Pancreas (tissue), 10 donors: ENCODE measurements at regions not wholly inside any gene's neighbourhood (a gene's known extent, or its start where the extent isn't known, plus 50 kb on each side); places are given as distances from the start of the nearest gene placed in this dataset.

Experiments used
- ATAC-seq, 4 donors: fragments of 200-7000 bp; cut with Tn5 transposase; one replicate each; pipeline versions ENCODE4 v1.8.0 to v1.9.1; 2020; ENCODE audit warnings: mild to moderate bottlenecking in 4 of 4, moderate library complexity in 4 of 4
- DNase-seq, 6 donors: peaks; one replicate each; pipeline ENCODE4 v3.0.0-alpha.2; 2020
- FAIRE-seq: peaks from 2 replicates; lab custom pipeline; 2012; peaks lifted over from hg19 to GRCh38; lab: Jason Lieb, UNC
- H3K27ac ChIP-seq, 4 donors: fragments of 200-600 bp; sonication (generic); 1 replicate in 3 of 4; 2 replicates in 1 of 4; pipeline versions ENCODE4 v1.5.0 to v1.8.0; 2020
- H3K27me3 ChIP-seq, 4 donors: fragments of 200-600 bp; one replicate each; pipeline ENCODE4 v1.8.0; 2021
- H3K36me3 ChIP-seq, 3 donors: fragments of 200-600 bp; sonication (generic) in 1 of 3; one replicate each; pipeline versions ENCODE4 v1.5.0 to v1.8.0; 2020 to 2021
- H3K4me1 ChIP-seq, 3 donors: fragments of 200-600 bp; one replicate each; pipeline ENCODE4 v1.8.0; 2021
- H3K4me3 ChIP-seq, 4 donors: fragments of 200-600 bp; sonication (generic) in 2 of 4; one replicate each; pipeline versions ENCODE4 v1.5.0 to v1.8.0; 2020 to 2021
- H3K9me3 ChIP-seq, 4 donors: fragments of 200-600 bp; one replicate each; pipeline ENCODE4 v1.8.0; 2021
- WGBS, 2 donors: extraction: QIAGEN DNeasy Blood & Tissue Kit; methylation state at CpG; one replicate each; pipeline ENCODE4 v1.1.7; 2013; 5-methylcytosine and 5-hydroxymethylcytosine counted together
- intact Hi-C, 3 donors: fragments of 100-400 bp; cut with DNase I; formaldehyde crosslinking; loops; one replicate each; pipeline versions ENCODE4 v1.11.1 to v1.14.2; 2022
- TF ChIP-seq, protein P1 (sequence below), 4 donors: fragments of 200-600 bp; sonication (generic) in 3 of 4; IDR thresholded peaks; one replicate each; pipeline versions ENCODE4 v1.5.0 to v1.8.0; 2021; ENCODE audit warnings: antibody characterized with exemption in 4 of 4
- donor health status: healthy with polysubstance abuse.
- donor health status: DM: no; HTN: no; CAD: no; lungs with moderate emphysema.
- donor health status: DM: no; HTN: no; CAD: no.
- donor health status: control.
- donor health status: control.
- donor health status: Bipolar disorder and iron deficiency.
- donor health status: DM: yes; HTN: yes; CAD: no.
- donor health status: DM: no; HTN: no; CAD: no.
- donor health status: DM: no; HTN: no; CAD: no.
- donor health status: DM: yes; HTN: yes; CAD: no.

DNA sequence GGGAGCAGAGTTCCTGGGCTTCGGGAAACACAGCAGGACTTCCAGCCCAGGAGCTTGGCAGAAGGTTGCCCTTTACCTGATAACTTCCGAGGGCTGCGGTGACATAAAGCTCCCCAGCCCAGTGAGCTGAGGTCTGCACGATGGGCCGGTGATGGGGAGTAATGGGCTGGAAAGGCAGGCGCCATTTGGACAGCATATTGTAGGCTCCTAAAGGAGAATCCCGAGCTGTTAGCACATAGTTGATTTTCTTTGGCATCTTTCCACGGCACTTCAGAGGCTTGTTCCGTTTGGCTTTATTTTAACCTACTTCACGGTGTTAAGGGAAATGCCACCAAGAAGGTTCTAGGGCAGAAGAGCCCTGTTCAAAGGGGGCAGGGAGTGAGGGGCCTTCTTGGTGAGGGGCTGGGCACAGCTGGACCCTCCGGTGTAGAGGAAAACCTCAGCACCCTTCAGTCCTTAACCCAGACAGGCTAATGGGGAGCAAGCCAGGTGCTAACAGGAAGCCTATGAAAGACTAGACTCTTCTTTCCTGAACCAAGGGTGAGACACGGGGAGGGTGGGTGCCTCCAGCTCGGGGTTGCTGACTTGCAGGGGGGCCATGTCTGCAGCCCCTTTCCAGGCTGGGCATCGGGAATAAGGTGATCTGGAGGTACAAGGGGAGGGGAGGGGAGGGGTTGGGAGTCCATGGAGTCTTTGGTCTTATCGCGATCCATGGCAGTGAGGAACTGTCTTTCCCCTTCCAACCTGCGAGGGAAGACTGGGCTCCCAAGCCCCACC lies 347.7 kb downstream of the GLRX3 start:
- no peak for FAIRE-seq
- Histone ChIP-seq H3K27me3 (no peaks in the 10 kb centered on the region), H3K36me3 (no peaks in the 10 kb centered on the region), H3K27ac (no peak overlapping the region), H3K9me3 (no peaks in the 10 kb centered on the region), H3K4me1 (no peaks in the 10 kb centered on the region), H3K4me3 (no peak overlapping the region)
- 49 to 54% methylated on average over 16 to 17 of the region's 17 CpGs for WGBS, 2 donors
- TF ChIP-seq, protein P1, sequence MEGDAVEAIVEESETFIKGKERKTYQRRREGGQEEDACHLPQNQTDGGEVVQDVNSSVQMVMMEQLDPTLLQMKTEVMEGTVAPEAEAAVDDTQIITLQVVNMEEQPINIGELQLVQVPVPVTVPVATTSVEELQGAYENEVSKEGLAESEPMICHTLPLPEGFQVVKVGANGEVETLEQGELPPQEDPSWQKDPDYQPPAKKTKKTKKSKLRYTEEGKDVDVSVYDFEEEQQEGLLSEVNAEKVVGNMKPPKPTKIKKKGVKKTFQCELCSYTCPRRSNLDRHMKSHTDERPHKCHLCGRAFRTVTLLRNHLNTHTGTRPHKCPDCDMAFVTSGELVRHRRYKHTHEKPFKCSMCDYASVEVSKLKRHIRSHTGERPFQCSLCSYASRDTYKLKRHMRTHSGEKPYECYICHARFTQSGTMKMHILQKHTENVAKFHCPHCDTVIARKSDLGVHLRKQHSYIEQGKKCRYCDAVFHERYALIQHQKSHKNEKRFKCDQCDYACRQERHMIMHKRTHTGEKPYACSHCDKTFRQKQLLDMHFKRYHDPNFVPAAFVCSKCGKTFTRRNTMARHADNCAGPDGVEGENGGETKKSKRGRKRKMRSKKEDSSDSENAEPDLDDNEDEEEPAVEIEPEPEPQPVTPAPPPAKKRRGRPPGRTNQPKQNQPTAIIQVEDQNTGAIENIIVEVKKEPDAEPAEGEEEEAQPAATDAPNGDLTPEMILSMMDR (IDR thresholded peaks at IDR 0.05) = no peak
- DNase-seq = no peak
- intact Hi-C loops = no loop called here
- no peak for ATAC-seq

DNA sequence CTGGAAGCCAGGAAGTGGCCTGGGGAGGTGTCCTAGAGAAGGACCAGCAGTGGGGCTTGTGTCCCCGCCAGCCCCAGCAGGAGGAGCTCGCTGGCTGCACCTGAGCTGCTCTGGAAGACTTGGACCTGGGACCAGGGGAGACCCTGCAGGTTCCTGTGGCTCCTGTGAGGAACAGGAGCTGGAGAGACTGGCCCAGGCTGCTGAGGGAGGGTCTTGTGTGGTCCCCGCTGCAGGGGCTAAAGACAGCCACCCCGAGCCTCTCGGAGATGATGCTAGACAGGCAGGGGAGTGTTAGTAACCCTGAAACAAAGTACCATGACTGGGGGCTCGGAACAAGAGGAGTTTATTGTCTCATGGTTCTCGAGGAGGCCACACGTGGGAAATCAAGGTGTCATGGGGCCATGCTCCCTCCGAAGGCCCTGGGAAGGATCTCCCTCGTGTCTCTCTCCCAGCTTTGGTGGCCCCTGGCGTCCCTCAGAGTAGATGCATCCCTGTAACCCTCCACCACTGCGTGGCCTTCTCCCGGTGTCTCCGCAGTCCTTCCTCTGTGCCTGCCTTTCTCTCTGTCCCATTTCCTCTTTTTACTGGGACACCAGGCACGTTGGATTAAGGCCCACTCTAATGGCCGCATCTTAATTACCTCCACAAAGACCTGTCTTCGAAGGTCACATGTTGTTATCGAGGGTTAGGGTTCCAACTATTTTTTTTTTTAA lies 348.4 kb downstream of the GLRX3 start:
- H3K4me3 ChIP-seq = no peak overlapping the region
- DNase-seq (no peak), ATAC-seq (no peak), FAIRE-seq (no peak)
- 69 to 76% methylated on average over 18 of the region's 18 CpGs for WGBS, 2 donors
- no peaks in the 10 kb centered on the region for H3K9me3 ChIP-seq
- H3K27ac ChIP-seq = no peak overlapping the region
- H3K27me3 ChIP-seq = no peaks in the 10 kb centered on the region
- no peaks in the 10 kb centered on the region for H3K4me1 ChIP-seq
- TF ChIP-seq, protein P1 (IDR thresholded peaks at IDR 0.05) = no peak
- H3K36me3 ChIP-seq = no peaks in the 10 kb centered on the region
- intact Hi-C loops = no loop called here

DNA sequence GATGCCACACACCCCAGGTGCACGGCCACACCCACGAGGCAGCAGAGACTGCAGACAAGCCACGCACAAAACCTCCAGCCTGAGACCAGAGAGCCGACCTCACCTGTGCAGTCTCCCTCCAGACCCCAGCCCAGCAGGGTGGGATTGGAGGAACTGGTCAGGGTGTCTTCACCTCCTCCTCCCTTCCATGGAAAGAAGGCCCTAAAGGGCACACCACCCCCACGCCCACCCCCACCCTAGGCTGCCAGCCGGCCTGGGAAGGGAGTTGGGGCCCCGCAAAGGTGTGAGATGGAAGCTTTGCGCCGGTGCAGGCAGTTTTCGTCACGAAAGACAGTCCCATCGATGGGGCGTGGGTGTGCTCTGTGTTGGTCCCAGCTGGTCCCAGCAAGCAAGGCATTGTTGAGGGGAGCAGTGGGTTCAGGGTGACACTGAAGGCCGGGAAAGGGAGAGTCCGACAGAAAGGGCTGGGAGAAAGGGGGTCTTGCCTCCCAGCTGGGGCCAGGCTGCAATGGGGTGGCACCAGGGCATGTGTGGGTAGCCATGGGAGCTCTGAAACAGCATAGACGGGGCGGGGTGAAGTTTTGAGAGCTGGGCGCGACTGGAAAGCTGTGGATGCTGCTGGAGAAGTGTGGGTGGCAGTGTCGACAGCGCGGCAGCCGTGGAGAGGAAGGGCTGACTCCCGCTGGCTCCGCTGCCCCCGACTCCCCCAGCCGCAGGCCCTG lies 349.2 kb downstream of the GLRX3 start:
- 80 to 87% methylated on average over 27 of the region's 27 CpGs for WGBS, 2 donors
- ATAC-seq = no peak
- Histone ChIP-seq H3K9me3 (no peaks in the 10 kb centered on the region), H3K4me3 (no peak overlapping the region), H3K36me3 (no peaks in the 10 kb centered on the region), H3K27me3 (no peaks in the 10 kb centered on the region), H3K4me1 (no peaks in the 10 kb centered on the region), H3K27ac (no peak overlapping the region)
- DNase-seq = no peak
- no peak for FAIRE-seq
- TF ChIP-seq, protein P1 (IDR thresholded peaks at IDR 0.05) = no peak
- intact Hi-C loops = no loop called here

DNA sequence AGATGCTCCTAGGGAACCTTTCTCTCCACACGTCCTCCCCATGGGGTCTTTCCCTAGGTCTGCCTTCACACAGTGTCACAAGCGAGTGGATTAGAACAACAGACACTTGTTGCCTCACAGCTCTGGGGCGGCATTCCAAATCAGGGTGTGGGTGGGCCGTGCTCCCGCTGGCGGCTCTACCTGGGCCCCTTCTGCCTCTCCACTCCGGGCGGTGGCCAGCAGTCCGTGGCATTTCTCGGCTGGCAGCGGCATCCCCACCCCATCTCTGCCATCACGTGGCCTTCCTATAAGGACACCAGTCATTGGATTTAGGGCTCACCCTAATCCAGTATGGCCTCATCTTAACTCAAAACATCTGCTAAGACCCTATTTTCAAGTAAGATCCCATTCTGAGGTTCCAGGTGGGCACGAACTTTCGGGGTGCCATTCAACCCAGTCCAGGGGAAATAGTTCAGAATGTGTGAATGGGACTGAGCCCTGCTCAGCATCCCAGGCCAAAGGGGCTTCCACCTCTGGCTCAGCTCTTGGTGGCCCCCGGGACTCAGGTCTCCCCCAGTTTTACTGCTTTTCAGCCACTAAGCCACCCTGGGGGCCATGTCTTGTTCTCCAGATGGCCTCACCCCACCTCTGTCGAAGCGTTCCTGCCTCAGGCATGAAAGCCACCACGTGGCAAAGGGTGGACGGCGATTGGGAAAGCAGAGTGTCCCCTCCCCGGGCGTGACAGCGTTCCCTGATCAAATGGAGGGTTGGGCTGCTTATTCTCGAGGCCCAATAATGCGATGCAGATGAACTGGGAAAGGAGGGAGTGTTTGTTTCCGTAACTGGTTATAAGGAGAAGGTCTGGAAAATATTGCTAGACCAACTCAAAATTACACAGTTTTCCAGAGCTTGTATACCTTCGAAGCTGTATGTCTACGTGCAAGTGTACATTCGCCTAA lies 350.0 kb downstream of the GLRX3 start:
- no peak for ATAC-seq
- Histone ChIP-seq H3K4me1 (no peaks in the 10 kb centered on the region), H3K27ac (no peak overlapping the region), H3K36me3 (no peaks in the 10 kb centered on the region), H3K9me3 (no peaks in the 10 kb centered on the region), H3K27me3 (no peaks in the 10 kb centered on the region), H3K4me3 (no peak overlapping the region)
- DNase-seq = no peak
- FAIRE-seq = no peak
- intact Hi-C loops = no loop called here
- 86 to 90% methylated on average over 29 of the region's 29 CpGs for WGBS, 2 donors
- TF ChIP-seq, protein P1 (IDR thresholded peaks at IDR 0.05) = no peak
